ENCODE measurements at regions not wholly inside any gene's neighbourhood (a gene's known extent, or its start where the extent isn't known, plus 50 kb on each side); places are given as distances from the start of the nearest gene placed in this dataset.

DNA sequence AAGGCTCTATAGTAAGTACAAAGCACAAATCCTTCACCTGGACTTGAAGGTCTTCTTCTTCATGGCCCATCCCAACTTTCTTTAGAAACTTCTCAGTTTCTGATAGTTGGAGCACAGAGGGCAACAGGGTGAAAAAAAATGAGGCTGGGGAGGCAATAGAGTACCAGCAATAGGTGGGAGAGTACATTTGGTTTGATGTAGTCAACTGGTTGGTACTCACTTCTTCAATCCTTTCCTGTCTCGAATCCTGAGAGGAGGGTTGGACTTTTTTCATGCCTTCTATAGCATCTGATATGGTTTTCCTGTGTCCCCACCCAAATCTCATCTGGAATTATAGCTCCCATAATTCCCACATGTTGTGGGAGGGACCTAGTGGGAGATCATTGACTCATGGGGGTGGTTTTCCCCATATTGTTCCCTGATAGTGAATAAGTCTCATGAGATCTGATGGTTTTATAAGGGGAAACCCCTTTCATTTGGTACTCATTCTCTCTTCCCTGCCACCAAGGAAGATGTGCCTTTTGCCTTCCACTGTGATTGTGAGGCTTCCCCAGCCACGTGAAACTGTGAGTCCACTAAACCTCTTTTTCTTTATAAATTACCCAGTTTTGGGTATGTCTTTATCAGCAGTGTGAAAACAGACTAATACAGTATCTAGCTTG is 75.9 kb upstream of the LCLAT1 start:
- DNase-seq (ENCODE audit: low read depth) = no peak

DNA sequence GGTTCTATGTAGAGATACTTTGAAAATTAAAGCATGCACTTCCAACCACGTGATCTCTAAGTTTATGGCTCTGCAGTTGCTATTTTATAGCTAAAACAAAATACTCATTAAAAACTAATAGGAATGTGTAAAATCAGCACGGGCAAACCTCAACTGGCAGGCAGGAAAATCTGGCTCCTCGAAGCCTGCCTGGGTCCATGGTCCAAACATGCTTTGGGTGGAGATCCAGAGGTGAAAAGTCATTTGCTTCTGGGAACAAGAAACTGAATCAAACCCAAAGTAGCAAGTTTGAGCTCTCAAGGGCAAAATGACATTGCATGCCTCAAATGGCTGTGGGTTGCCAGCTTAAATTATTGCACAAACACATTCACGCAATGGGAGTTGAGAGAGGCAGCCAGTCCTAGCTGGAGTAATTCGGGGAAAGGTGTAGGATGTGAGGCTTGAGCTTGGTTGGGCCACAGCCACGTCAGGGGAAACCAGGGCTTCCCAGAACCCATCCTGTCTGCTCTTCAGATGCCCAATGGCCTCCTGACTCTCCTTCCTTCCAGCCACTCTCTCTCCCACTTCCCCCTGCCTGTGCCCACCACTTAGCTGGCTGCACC is 75.2 kb upstream of the LCLAT1 start:
- no peak for DNase-seq (ENCODE audit: low read depth)

DNA sequence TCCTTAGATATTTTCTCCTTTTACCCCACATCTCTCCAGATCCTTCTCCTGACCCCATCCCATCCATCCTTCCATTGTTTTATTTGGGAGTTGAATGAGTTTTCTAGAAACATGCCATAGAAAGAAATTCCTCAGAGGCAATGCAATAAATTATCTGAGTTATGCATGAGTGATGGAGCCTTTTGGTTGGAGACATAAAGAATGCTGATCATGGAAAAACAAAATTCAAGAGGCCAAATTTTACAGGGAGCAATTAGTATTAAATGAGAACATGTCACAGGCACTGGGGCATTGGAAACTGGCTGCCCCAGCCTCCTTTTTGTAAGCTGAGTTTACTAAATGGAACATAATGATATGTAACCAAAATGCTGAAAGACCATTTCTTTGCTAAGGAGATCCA is 74.2 kb upstream of the LCLAT1 start:
- DNase-seq (ENCODE audit: low read depth) = no peak

DNA sequence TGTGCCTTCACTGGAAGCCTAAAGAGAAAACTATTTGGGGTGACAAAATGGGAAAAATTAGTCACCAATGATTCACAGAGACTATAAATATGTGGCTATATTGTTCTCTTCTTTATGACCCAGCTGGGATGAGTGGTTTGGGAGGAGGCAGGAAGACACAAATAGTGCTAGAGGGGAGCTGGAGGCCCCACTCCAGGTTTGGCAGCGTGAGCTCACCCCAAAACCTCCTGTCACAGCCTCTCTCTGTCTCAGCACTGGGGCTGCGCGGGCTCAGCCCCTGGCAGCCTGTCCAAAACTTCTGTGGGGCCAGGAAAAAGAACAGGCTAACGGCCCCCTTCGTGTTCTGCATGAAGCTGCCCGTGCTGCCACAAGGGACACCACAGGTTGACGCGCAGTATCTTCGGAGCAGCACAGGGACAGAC is 73.2 kb upstream of the LCLAT1 start:
- DNase-seq (ENCODE audit: low read depth) = no peak

DNA sequence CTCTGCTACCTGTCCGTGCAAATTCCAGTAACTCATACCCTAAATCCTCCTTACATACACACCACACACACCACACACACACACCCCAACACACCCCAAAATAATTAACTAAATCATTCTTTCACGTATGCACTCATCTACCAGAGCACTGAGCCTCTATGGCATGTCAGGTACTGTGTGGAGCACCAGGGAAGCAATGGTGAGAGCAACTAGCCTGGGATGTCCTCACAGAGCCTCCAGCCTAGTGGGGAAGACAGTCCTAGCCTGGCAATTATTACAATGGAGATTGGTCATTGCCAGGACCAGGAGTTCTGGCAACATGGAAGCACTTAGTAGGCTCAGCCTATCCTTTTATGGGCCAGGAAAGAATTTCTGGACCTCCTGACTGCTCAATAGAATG is 72.7 kb upstream of the LCLAT1 start:
- DNase-seq (ENCODE audit: low read depth) = no peak

DNA sequence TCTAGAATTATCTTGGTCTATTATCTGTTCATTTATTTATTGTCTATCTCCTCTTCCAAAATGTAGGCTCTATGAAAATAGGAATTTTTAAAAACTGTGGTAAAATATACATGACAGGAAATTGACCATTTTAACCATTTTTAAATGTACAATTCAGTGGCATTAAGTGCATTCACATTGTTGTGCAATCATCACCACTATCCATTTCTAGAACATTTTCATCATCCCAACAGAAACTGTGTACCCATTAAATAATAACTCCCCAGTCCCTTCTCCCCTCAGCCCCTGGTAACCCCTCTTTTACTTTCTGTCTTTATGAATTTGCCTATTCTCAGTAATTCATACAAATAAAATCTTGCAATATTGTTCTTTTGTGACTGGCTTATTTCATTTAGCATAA is 71.1 kb upstream of the LCLAT1 start:
- DNase-seq (ENCODE audit: low read depth) = no peak

DNA sequence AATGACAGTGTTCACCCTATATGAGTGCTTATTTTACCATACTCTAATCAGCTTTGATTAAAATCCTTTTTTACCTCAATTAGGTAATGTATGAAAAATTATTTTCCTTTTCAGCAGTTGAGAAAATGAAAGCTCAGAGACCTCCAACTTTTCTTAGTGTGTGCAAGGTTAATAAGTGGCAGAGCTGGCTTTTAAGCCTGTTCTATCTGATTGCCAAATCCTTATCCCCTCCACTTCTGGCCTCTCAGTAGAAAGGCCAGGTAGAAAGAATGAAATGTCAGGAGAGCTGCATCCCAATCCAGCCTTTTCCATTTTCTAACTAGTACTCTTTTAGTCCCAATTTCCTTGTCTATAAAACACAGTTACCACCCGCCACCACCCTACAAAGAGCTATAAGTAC is 67.6 kb upstream of the LCLAT1 start:
- DNase-seq (ENCODE audit: low read depth) = no peak

DNA sequence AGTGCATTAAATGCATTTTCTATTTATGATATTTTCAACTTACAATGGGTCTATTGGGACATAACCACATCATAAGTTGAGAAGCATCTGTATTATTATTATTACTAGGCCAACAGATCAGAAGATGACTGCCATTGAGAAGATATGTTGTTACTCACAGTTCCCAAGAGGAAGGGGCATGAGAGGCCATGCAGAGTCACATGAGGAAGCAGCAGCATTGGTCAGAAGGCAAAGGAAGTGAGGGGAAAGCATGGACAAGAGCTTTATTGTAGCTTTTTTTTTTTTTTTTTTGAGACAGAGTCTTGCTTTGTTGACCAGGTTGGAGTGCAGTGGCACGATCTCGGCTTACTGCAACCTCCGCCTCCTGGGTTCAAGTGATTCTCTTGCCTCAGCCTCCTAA is 66.2 kb upstream of the LCLAT1 start:
- no peak for DNase-seq (ENCODE audit: low read depth)

DNA sequence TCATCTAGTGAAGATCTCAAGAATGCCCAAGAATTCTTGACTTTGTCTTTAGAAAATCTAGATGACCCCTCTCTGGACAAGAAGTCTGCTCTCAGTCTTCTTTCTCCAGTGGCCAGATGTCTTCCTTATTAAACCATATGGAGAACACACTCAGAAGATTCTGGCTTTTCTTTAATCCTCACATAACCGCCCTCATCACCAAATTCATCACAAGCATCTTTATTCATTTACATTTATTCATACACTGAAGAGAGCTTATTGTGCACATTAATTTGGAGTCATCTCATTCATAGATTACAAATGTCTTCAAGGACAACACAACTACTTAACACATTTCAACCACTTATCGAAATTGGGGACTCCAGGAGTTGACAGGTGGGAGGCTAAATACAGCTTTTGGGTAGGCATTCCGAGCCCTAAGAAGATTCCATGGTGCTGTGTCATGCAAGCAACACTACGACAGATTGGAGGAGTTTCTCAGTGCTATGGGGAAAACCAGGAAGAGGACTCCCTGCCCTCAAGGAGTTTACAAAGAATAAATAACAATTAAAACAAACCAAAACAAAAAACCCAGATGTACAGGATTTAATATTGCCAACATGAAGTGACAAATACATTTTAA is 64.8 kb upstream of the LCLAT1 start:
- DNase-seq (ENCODE audit: low read depth) = no peak

DNA sequence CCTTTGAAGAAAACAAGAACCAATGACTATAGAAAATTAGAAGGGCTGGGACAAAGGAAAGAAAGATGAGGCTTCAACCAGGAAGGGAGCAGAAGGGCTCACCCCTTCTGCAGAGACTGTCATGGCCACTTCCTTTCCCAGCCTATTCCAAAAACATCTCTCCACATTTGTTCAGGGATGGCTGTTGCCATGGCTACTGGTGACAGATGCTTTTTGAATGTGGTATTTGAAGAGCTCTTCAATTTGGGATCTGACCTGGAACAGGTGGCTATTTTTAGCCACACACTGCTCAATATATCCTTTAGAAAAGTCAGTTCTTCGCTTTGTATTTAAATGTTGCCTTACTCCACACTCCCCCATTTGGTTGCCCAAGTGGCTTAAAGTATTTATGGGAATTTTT is 64.1 kb upstream of the LCLAT1 start:
- no peak for DNase-seq (ENCODE audit: low read depth)

DNA sequence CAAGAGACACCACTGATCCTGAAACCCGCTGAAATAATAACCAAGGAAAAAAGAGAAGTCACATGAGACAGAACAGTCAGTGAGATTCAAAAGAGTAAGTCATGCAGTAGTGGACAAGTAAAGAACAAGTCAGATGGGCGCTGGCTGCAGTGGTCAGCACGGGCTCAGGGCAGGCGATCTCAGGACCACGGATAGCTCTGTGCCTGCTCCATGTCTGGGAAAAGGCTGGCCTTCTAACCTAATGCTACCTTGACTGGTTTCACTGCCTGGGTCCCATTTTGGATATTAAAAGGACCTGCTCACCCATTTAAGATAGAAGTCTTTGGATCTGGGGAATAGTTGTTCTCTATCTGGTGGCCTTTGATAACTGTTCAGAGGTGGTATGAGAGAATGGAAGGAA is 61.7 kb upstream of the LCLAT1 start:
- no peak for DNase-seq (ENCODE audit: low read depth)

DNA sequence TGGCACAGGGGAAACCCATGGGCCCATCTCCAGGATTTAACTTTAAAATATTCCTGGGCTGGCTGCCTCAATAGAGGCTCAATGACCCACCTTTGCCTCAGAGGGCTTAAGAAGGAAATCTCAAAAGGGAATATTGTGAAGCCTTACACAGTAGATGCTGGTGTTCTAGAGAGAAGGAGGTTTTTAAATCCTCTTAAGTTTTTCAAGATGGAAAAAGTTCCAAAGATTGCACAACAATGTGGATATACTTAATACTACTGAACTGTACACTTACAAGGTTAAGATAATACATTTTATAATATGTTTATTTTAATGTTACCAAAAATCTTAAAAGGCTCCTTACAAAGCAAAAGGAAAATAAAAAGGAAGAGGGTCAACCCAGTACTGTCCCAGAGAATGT is 54.9 kb upstream of the LCLAT1 start:
- no peak for DNase-seq (ENCODE audit: low read depth)

DNA sequence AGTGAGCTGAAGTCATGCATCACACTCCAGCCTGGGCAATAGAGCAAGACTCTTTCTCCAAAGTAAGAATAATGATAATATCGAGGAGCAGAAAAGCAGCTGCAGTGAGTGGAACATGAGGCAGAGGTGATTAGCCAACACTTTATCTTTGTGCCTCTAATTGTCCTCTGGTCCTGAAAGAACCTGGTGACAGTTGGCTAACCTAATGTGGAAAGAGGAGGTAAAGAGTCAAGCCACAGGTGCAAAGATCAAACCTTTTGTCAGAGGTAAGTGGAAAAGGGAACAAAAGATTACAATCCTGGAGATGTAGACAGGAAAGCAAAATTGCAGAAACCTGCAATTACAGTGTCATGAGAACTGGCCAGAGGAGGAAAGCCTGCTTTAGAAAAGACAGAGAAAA is 53.5 kb upstream of the LCLAT1 start:
- DNase-seq (ENCODE audit: low read depth) = no peak

DNA sequence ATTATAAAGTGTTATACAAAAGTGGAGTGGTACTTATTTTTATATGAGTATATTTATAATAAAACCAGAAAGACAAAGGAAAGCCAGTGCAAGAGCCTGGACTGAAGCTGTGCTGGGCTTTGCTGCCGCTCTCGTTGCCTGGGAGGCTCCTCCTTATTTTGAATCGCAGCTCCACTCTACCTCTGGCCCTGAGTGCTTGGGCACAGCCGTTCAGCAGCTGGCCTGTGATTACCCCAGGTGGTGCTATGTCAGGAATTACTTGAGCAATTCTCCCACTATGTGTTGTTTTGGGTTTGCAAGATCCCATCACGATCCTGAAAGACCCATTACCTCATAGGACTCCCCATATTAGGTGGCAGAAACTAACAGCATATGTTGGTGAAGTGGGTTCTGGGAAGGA is 53.0 kb upstream of the LCLAT1 start:
- no peak for DNase-seq (ENCODE audit: low read depth)

DNA sequence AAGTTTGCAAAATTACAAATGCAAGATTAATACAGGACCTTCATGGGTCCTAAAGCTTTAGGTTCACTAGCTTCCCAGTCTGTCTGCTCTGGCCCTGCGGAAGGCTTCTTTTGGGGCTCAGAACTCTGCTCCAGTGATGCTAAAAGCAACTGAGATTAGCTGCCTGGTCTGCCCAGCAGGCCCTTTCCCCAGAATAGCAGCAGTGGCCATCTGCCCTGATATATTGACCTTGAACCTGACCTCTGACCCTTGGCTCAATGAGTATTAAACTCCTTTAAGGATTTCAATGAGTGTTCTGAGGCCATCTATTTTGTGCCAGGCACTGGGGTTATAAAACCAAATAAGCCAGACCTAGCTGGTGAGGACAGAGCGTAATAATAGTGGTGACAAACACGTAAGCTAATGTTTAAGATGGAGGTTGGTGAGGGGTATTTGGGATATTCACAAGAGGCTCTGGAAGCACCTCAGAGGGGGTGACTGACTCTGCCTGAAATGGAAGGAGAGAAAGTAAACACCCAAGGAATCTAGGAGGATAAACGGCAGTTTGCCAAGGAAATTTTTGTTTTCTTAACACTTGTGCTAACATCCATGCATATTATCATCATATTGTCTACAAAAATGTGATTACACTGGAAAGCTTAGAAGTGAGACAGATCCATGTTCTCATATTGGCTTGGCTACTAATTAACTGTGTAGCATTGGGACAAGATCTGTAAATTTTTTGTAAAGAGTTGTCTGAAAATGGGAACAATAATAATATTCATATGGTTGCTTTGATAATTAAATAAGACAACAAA is 50.4 kb upstream of the LCLAT1 start:
- DNase-seq (ENCODE audit: low read depth) = no peak
